SK-N-SH (cell line): ENCODE measurements at regions not wholly inside any gene's neighbourhood (a gene's known extent, or its start where the extent isn't known, plus 50 kb on each side); places are given as distances from the start of the nearest gene placed in this dataset.

ENCODE experiments used
- CTCF ChIA-PET: fragments of 300-600, 350-600 bp; formaldehyde crosslinking; extraction: SDS; loops from one replicate; lab custom pipeline; 2021; lab: Yijun Ruan, JAX
- POLR2A ChIA-PET: fragments of 350-600 bp; sonication (Branson Sonifier 250); formaldehyde crosslinking; extraction: SDS; loops from one replicate; lab custom pipeline; 2020; ENCODE audit warnings: antibody characterized with exemption, inconsistent platforms; lab: Yijun Ruan, JAX
- DNase-seq: peaks from one replicate; pipeline ENCODE4 v3.0.0; 2012
- H2AFZ ChIP-seq: fragments of 200-600 bp; sonication (generic); 2 replicates; pipeline ENCODE4 v1.8.1; 2016; ENCODE audit warnings: antibody characterized with exemption, mild to moderate bottlenecking, low read depth
- H3F3A ChIP-seq: fragments of 200-600 bp; sonication (generic); replicated peaks from 2 replicates; pipeline ENCODE3; 2016; ENCODE audit warnings: antibody characterized with exemption, mild to moderate bottlenecking; ENCODE audit not compliant: insufficient read depth
- H3K27ac ChIP-seq, 2 experiments: fragments of 200-500 bp in 1 of 2; fragments of 200-600 bp in 1 of 2; sonication (Bioruptor generic) in 1 of 2; sonication (generic), shearing (Covaris generic) in 1 of 2; 2 replicates each; pipeline versions ENCODE4 v1.5.1 to v1.6.1; 2014 to 2016; ENCODE audit warnings: low read depth in 2 of 2, inconsistent platforms in 1 of 2, low read length in 1 of 2, mild to moderate bottlenecking in 1 of 2, mixed read lengths in 1 of 2
- H3K27me3 ChIP-seq: fragments of 200-600 bp; sonication (generic), shearing (Covaris generic); 2 replicates; pipeline ENCODE4 v1.6.1; 2016; ENCODE audit warnings: mixed run types; ENCODE audit not compliant: insufficient read depth
- H3K36me3 ChIP-seq, 2 experiments: fragments of 200-500 bp in 1 of 2; fragments of 200-600 bp in 1 of 2; sonication (Bioruptor generic) in 1 of 2; sonication (generic) in 1 of 2; replicated peaks in 1 of 2; 2 replicates each; pipeline versions ENCODE3 to v1.5.1; 2014 to 2016; ENCODE audit warnings: low read length in 1 of 2, mild to moderate bottlenecking in 1 of 2; ENCODE audit not compliant: insufficient read depth in 2 of 2, control insufficient read depth in 1 of 2
- H3K4me1 ChIP-seq, 2 experiments: fragments of 200-500 bp in 1 of 2; fragments of 200-600 bp in 1 of 2; sonication (Bioruptor generic) in 1 of 2; sonication (generic), shearing (Covaris generic) in 1 of 2; 2 replicates each; pipeline versions ENCODE4 v1.5.1 to v1.6.1; 2014 to 2016; ENCODE audit warnings: low read depth in 1 of 2, low read length in 1 of 2, mixed run types in 1 of 2; ENCODE audit not compliant: insufficient read depth in 2 of 2, control insufficient read depth in 1 of 2
- H3K4me2 ChIP-seq: fragments of 200-600 bp; sonication (generic), shearing (Covaris generic); 2 replicates; pipeline ENCODE4 v1.6.1; 2017; ENCODE audit warnings: mixed run types
- H3K4me3 ChIP-seq, 2 experiments: fragments of 200-500 bp in 1 of 2; fragments of 200-600 bp in 1 of 2; sonication (Bioruptor generic) in 1 of 2; sonication (generic), shearing (Covaris generic) in 1 of 2; 2 replicates each; pipeline versions ENCODE4 v1.5.1 to v1.8.1; 2014 to 2016; ENCODE audit warnings: low read depth in 2 of 2, inconsistent platforms in 1 of 2, low read length in 1 of 2, mild to moderate bottlenecking in 1 of 2, mixed read lengths in 1 of 2, moderate library complexity in 1 of 2
- H3K79me2 ChIP-seq: fragments of 200-600 bp; sonication (generic); 2 replicates; pipeline ENCODE4 v1.8.1; 2017; ENCODE audit warnings: mild to moderate bottlenecking; ENCODE audit not compliant: insufficient read depth
- H3K9ac ChIP-seq: fragments of 200-600 bp; sonication (generic); 2 replicates; pipeline ENCODE4 v1.6.1; 2017; ENCODE audit warnings: mixed run types
- H3K9me2 ChIP-seq: fragments of 200-600 bp; sonication (generic); 2 replicates; pipeline ENCODE4 v1.6.1; 2017; ENCODE audit warnings: mixed run types
- H3K9me3 ChIP-seq: fragments of 200-600 bp; sonication (generic); 2 replicates; pipeline ENCODE4 v1.6.1; 2017; ENCODE audit warnings: mixed run types, mild to moderate bottlenecking, moderate library complexity
- H4K20me1 ChIP-seq: fragments of 200-600 bp; sonication (generic); 2 replicates; pipeline ENCODE4 v1.6.1; 2017; ENCODE audit warnings: mild to moderate bottlenecking, mixed run types; ENCODE audit not compliant: insufficient read depth
- CHD2 ChIP-seq: fragments of 150-350 bp; IDR thresholded peaks from 2 replicates; pipeline ENCODE4 v1.6.1; 2018; ENCODE audit warnings: low read length; ENCODE audit not compliant: partially characterized antibody
- CTCF ChIP-seq: fragments of 200-600 bp; sonication (generic); IDR thresholded peaks from 2 replicates; pipeline ENCODE4 v1.6.1; 2017; ENCODE audit warnings: antibody characterized with exemption, mild to moderate bottlenecking, moderate library complexity
- ELF1 ChIP-seq: IDR thresholded peaks from 2 replicates; pipeline ENCODE4 v1.4.0; 2012
- EP300 ChIP-seq, 2 experiments: IDR thresholded peaks; 2 replicates each; pipeline versions ENCODE4 v1.4.0 to v1.6.1; 2012; ENCODE audit warnings: borderline replicate concordance in 1 of 2, low read depth in 1 of 2, low read length in 1 of 2
- EZH2phosphoT487 ChIP-seq: fragments of 200-600 bp; sonication (generic); IDR thresholded peaks from 2 replicates; pipeline ENCODE4 v1.6.1; 2017; ENCODE audit warnings: low read depth, mixed run types, mild to moderate bottlenecking, antibody characterized with exemption, moderate library complexity, borderline replicate concordance
- FOXJ3 ChIP-seq: sonication (generic); formaldehyde crosslinking; IDR thresholded peaks from 2 replicates; pipeline ENCODE4 v1.5.1; 2020; ENCODE audit warnings: mild to moderate bottlenecking, missing genetic modification reagents
- GABPA ChIP-seq: IDR thresholded peaks from 2 replicates; pipeline ENCODE4 v1.4.0; 2012; ENCODE audit warnings: low read depth, mild to moderate bottlenecking
- IRF3 ChIP-seq: fragments of 150-350 bp; IDR thresholded peaks from 2 replicates; pipeline ENCODE4 v1.6.1; 2016; ENCODE audit warnings: mild to moderate bottlenecking, low read depth, low read length
- MAX ChIP-seq: IDR thresholded peaks from 2 replicates; pipeline ENCODE4 v1.4.0; 2012; ENCODE audit warnings: low read depth
- MEF2A ChIP-seq: IDR thresholded peaks from 2 replicates; pipeline ENCODE4 v1.4.0; 2012; ENCODE audit warnings: low read depth, borderline replicate concordance
- MXI1 ChIP-seq: IDR thresholded peaks from 2 replicates; pipeline ENCODE4 v1.6.1; 2012; ENCODE audit warnings: mild to moderate bottlenecking, low read depth, low read length, improper control_type of control experiment
- NRF1 ChIP-seq: IDR thresholded peaks from 2 replicates; pipeline ENCODE4 v1.6.1; 2012; ENCODE audit warnings: low read depth, mild to moderate bottlenecking, low read length
- POLR2AphosphoS5 ChIP-seq: IDR thresholded peaks from 2 replicates; pipeline ENCODE4 v1.6.1; 2012; ENCODE audit warnings: low read depth, low read length
- RAD21 ChIP-seq: IDR thresholded peaks from 2 replicates; pipeline ENCODE4 v1.6.1; 2012; ENCODE audit warnings: mild to moderate bottlenecking, low read length
- REST ChIP-seq: IDR thresholded peaks from 2 replicates; pipeline ENCODE4 v1.6.1; 2012; ENCODE audit warnings: mild to moderate bottlenecking, low read depth, low read length, moderate library complexity
- SMC3 ChIP-seq: IDR thresholded peaks from 2 replicates; pipeline ENCODE4 v1.6.1; 2012; ENCODE audit warnings: low read depth, low read length, improper control_type of control experiment
- TAF1 ChIP-seq: IDR thresholded peaks from 2 replicates; pipeline ENCODE4 v1.6.1; 2012; ENCODE audit warnings: low read depth, mild to moderate bottlenecking, low read length, moderate library complexity, borderline replicate concordance
- TCF12 ChIP-seq: IDR thresholded peaks from 2 replicates; pipeline ENCODE4 v1.4.0; 2012
- USF1 ChIP-seq: IDR thresholded peaks from 2 replicates; pipeline ENCODE4 v1.4.0; 2012; ENCODE audit warnings: low read depth, borderline replicate concordance
- USF2 ChIP-seq: fragments of 150-350 bp; IDR thresholded peaks from 2 replicates; pipeline ENCODE4 v1.6.1; 2017; ENCODE audit warnings: antibody characterized with exemption, low read length, low read depth, borderline replicate concordance
- WGBS: methylation state at CpG from one replicate; pipeline ENCODE4 v1.1.6; 2017; ENCODE audit warnings: low lambda C conversion rate; 5-methylcytosine and 5-hydroxymethylcytosine counted together

- H3K36me3 ChIP-seq = no peaks in the 10 kb centered on the region
- H3K27me3 ChIP-seq = no peaks in the 10 kb centered on the region
- no peaks in the 10 kb centered on the region for H3K4me1 ChIP-seq
- DNase-seq = no peak
- CTCF ChIA-PET = no interaction called here
- H2AFZ ChIP-seq = no peak overlapping the region
- H3K9me2 ChIP-seq = no peaks in the 10 kb centered on the region
- WGBS = 34% methylated on average over 3 of the region's 3 CpGs
- POLR2A ChIA-PET = no interaction called here
- no peak overlapping the region for H3K9ac ChIP-seq
- H3K27ac ChIP-seq = no peak overlapping the region
- H3K9me3 ChIP-seq = no peaks in the 10 kb centered on the region
- no peak overlapping the region for H3K4me2 ChIP-seq
- TF ChIP-seq CHD2 = no peak
- no peaks in the 10 kb centered on the region for H3K79me2 ChIP-seq
- no peak overlapping the region for H3K4me3 ChIP-seq
- H3F3A ChIP-seq = no peaks in the 10 kb centered on the region
- no peaks in the 10 kb centered on the region for H4K20me1 ChIP-seq
Observed at GRCh38 chr7:69464035-69464434, 134.2 kb upstream of the AUTS2 start.

- Histone ChIP-seq H3K4me2 (no peak overlapping the region), H3K27me3 (no peaks in the 10 kb centered on the region), H4K20me1 (no peaks in the 10 kb centered on the region), H3K4me3 (no peak overlapping the region), H3K4me1 (no peaks in the 10 kb centered on the region), H3K79me2 (no peaks in the 10 kb centered on the region), H2AFZ (no peak overlapping the region), H3K36me3 (no peaks in the 10 kb centered on the region), H3K9me2 (no peaks in the 10 kb centered on the region), H3K9ac (no peak overlapping the region), H3F3A (no peaks in the 10 kb centered on the region), H3K9me3 (no peaks in the 10 kb centered on the region), H3K27ac (no peak overlapping the region)
- ChIA-PET CTCF (interaction anchor here (1.1 kb wide), 1 partner anchor 12 kb away, joined by 4 read pairs; no protein-coding TSS in a partner anchor), POLR2A (no interaction called here)
- 47% methylated on average over 1 of the region's 1 CpG for WGBS
- TF ChIP-seq NRF1 = no peak
- TF ChIP-seq MAX = no peak
- TF ChIP-seq REST = no peak
- TF ChIP-seq MEF2A = no peak
- no peak for TF ChIP-seq GABPA
- no peak for TF ChIP-seq RAD21
- TF ChIP-seq CHD2 = no peak
- no peak for TF ChIP-seq FOXJ3
- no peak for TF ChIP-seq ELF1
- TF ChIP-seq MXI1 = no peak
- TF ChIP-seq EP300 (IDR thresholded peaks at IDR 0.05; ENCODE audit: borderline replicate concordance in 1 of 2, low read depth in 1 of 2, low read length in 1 of 2) = no peak
- TF ChIP-seq USF1 = no peak
- no peak for TF ChIP-seq TAF1
- no peak for TF ChIP-seq USF2
- no peak for TF ChIP-seq IRF3
- no peak for TF ChIP-seq POLR2AphosphoS5
- TF ChIP-seq SMC3 = no peak
- TF ChIP-seq CTCF = no peak
- TF ChIP-seq EZH2phosphoT487 = no peak
- TF ChIP-seq TCF12 = no peak
- DNase-seq = no peak
Observed at GRCh38 chr7:69465262-69465661, 133.0 kb upstream of the AUTS2 start.
